ENCODE measurements at regions not wholly inside any gene's neighbourhood (a gene's known extent, or its start where the extent isn't known, plus 50 kb on each side); places are given as distances from the start of the nearest gene placed in this dataset.

DNA sequence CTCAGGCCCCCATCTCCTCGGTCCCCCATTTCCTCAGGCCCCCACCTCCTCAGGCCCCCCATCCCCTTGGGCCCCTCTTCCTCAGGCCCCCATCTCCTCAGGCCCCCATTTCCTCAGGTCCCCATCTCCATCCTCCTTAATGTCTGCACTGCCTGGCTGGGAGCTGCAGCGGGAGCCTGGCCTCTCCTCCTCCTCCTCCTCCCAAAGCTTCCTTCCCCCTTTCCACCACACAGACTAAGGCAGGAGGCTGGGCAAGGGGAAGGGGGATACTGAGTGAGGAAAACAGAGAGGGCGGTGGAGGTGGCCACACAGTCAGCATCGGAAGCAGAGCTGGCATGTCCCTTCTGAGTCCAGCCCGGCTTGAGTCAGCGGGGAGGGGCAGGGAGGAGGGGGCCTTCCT is 122.6 kb upstream of the RPS6KA2 start:
- no peak for TF ChIP-seq CTCF (IDR thresholded peaks at IDR 0.05; ENCODE audit: low read depth, low read length)
- DNase-seq (ENCODE audit: extremely low read depth, low read depth) = no peak

DNA sequence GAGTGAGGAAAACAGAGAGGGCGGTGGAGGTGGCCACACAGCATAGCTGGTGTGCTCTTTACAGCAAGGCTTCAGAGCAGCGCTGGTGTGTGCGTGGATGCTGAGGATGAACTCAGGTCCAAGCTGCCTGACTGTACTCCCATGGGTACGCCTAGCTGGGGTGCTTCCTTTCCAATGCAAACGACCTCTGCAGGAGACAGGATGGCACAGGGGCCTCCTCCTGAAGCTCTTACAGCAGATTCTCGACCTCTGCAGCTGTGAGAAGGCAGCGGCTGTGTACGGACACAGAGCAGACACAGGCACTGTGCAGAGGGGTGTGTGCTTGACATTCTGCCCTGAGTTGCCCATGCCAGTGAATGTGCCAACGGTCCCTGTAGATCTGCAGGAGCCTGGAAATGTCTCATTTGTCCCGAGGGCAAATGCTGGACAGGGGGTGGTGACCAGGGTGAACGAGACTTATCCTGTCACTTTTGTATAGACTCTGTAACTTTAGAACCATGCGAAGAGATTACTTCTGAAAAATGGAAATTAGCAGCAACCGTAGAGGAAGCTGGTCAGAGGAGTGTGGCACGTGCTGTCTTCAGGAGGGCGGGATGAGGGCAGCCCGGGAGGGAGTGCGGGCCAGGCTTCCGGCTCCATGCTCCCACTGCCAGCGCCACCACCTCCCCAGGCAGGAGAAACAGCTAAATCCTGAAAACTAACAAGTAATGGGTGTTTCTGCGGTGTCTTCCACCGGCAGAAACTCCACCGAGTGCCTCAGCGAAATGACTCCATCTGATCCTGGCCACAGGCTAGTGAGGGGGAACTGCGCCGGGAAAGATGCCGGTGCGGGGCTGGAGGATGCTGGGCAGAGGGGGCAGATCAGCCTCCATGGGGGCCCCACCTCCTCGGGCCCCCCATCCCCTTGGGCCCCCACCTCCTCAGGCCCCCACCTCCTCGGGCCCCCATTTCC is 120.9 kb upstream of the RPS6KA2 start:
- no peak for DNase-seq (ENCODE audit: extremely low read depth, low read depth)
- TF ChIP-seq CTCF (IDR thresholded peaks at IDR 0.05; ENCODE audit: low read depth, low read length) = no peak

DNA sequence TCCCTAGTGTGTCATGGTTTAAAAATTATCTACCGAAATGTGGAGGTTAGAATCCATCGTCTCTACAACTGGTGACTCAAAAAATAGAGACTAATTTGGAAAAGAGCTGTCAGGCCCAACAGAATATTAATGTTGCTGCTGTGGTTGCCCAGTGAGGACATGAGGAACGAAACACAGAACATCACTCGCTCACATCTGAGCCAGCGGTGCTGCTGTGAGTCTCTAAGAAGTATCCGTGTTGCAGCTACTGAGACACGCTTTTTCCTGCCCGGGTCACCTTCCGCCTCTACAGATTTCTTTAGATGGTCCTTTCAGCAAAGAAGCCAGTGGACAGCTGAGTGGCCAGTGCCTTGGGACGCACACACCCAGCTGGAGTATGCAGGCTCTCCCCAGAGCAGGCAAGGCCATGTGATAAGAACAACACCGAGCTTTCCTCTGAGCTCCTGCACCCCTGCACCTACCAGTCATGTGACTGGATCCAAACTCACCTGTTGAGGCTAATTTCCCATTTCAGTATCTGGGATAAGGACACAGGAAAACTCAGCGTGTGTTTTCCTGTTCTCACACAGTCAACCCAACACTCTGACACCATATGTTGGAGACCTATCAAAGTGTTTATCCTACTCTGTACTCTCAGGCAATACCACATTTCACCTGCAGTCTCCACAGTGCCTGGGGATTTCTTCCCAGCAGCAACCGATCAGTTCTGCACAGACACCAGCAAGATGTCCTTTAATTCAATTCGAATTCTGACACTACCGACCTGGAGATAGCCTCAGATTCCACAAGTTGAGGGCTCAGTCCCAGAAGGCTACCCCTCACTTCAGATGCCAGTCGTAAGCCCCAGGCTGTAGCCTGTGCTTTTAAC is 119.0 kb upstream of the RPS6KA2 start:
- no peak for TF ChIP-seq CTCF (IDR thresholded peaks at IDR 0.05; ENCODE audit: low read depth, low read length)
- DNase-seq (ENCODE audit: extremely low read depth, low read depth) = no peak

GRCh38 chr6:166744223-166745134 is 117.4 kb upstream of the RPS6KA2 start:
- no peak for TF ChIP-seq CTCF (IDR thresholded peaks at IDR 0.05; ENCODE audit: low read depth, low read length)
- no peak for DNase-seq (ENCODE audit: extremely low read depth, low read depth)

GRCh38 chr6:166743406-166744222 is 116.6 kb upstream of the RPS6KA2 start:
- DNase-seq (ENCODE audit: extremely low read depth, low read depth) = no peak
- no peak for TF ChIP-seq CTCF (IDR thresholded peaks at IDR 0.05; ENCODE audit: low read depth, low read length)

- TF ChIP-seq CTCF (IDR thresholded peaks at IDR 0.05; ENCODE audit: low read depth, low read length) = no peak
- DNase-seq (ENCODE audit: extremely low read depth, low read depth) = no peak
Measured at GRCh38 chr6:166742981-166743380, 115.9 kb upstream of the RPS6KA2 start.
